Stomach (tissue), 4 donors: ENCODE measurements at regions not wholly inside any gene's neighbourhood (a gene's known extent, or its start where the extent isn't known, plus 50 kb on each side); places are given as distances from the start of the nearest gene placed in this dataset.

Source experiments
- CTCF ChIP-seq, 7 experiments: fragments of 450-650 bp in 4 of 7; fragments of 200-600 bp in 3 of 7; sonication (generic) in 3 of 7; IDR thresholded peaks; one replicate each; pipeline ENCODE4 v1.5.1; 2016 to 2019; ENCODE audit warnings: antibody characterized with exemption in 7 of 7, control low read depth in 2 of 7, mild to moderate bottlenecking in 1 of 7
- EP300 ChIP-seq: sonication (generic); formaldehyde crosslinking; IDR thresholded peaks from one replicate; pipeline ENCODE4 v1.6.1; 2017; ENCODE audit warnings: antibody characterized with exemption
- POLR2A ChIP-seq, 4 donors: fragments of 450-650 bp; IDR thresholded peaks; one replicate each; pipeline ENCODE4 v1.6.1; 2016; ENCODE audit warnings: antibody characterized with exemption in 4 of 4, control low read depth in 2 of 4, mild to moderate bottlenecking in 1 of 4, moderate library complexity in 1 of 4
- POLR2AphosphoS5 ChIP-seq, 3 donors: sonication (generic); formaldehyde crosslinking; IDR thresholded peaks; one replicate each; pipeline ENCODE4 v1.6.1; 2016; ENCODE audit warnings: antibody characterized with exemption in 3 of 3

- TF ChIP-seq CTCF (IDR thresholded peaks at IDR 0.05) (no peak), POLR2AphosphoS5 (IDR thresholded peaks at IDR 0.05) (no peak), POLR2A (IDR thresholded peaks at IDR 0.05) (no peak), EP300 (no peak)
Measured at GRCh38 chr13:105678072-105678471, 857.4 kb downstream of the EFNB2 start.
